NCI-H2196 (cell line): ENCODE measurements at regions not wholly inside any gene's neighbourhood (a gene's known extent, or its start where the extent isn't known, plus 50 kb on each side); places are given as distances from the start of the nearest gene placed in this dataset.

ENCODE experiments used
- DNase-seq: peaks from one replicate; lab custom pipeline; 2025; ENCODE audit not compliant: unreplicated experiment; lab: John Stamatoyannopoulos, UW

DNA sequence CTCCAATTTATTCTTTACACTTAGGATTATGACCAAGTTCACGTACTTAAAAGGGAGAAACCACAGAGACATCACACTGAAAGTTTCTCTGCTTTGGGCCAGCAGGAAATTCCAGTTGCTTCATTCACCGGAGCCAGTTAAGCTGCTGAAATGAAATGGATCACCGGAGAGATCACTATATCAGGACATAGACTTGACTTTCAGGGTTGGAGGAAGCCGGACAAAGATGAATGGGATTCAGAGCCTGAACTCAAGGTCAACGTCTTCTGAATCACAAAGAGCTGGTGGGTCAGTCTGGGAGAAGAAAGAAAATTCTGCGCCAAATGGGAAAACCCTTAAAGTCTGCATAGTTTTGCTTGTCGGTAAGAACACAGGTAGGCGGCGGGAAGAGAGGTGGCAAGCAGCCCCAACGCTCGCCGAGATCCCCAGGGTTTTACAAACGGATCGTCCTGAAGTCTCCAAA lies 81.9 kb upstream of the CCDC28A start:
- DNase-seq, result no peak

DNA sequence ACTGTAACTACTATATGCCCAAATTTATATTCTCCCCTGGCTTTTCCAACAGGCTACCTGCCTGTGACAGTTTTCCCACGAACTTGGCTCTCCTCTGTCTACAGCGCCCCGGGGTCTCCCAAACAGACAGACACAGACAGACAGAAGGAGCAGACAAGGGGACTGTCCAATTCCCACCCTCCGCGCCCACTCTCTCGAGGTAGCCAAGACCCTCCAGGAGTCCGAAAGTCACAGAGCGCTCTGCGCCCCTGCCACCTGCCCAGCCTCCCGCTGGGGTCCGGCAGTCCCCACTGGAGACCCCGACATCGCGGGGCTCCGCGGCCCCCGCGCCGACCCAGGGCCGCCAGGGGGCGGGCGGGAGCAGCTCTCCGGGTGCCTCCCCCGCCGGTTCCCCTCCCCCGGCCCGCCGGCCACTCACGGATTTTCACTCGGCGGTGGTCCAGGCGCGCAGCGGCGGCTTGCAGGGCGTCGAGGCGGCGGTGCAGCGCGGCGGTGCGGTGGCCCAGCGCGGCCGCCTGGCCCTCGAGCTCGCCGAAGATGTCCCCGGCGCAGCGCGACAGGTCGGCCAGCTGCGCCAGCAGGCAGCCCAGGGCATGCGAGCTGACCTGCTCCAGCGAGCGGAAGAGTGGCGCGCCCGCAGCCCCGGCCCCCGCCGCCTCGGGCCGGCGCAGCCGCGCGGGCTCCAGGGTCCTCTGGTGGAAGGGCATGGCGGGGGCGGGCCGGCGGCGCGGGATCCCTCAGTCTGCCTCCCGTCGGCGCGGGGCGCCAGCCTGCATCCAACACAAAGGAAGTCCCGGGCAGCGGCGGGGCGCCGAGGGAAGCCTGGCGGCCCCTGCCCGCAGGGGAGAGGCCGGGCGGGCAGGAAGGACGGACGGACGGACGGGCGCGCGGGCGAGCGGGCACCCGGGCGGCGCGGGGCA lies 81.3 kb upstream of the CCDC28A start:
- DNase-seq, result peak; percentile 64

DNA sequence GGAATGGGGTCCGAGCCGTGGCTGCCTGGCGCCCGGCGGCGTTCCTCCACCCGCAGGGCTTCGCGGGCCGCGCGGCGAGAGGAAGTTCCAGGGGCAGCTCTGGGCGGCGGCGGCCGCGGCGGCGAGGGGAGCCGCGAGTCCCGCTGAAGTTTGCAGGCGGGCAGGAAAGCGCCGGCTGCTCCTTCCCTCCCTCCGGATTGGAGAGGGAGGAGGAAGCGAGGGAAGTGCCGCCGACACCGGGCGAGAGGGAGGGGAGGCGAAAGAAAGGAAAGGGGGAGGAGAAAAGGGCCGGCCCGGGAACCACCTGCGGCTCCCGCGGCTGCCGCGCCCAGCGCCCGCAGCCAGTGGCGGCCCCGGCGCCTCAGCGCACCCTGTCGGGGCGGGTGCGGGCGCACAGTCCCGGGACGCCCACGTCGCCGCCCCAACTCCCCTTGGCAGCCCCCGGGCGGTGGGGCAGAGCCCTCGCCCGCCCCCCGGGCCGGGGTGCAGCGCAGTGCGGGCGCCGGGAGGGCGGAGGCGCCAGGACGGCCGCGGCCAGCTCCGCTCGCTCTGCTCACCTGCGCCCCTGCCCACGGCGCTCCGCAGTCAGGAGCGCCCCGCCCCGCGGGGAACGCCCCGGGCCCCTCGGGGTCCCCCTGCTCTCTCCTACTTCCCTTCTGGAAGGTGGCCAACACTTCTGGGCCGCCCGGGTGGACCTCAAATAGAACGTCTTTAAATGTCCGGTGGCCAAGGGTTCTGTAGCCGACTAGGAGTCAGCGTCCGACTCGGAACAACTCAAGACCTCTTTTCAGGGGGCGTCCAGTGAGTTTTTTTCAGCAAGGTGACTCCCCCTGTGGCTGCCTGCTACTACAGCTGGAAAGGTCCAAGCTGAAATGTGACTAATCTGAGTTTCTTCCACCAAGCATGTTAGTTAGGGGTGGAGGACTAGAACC lies 80.3 kb upstream of the CCDC28A start:
- peak; percentile 75 for DNase-seq

DNA sequence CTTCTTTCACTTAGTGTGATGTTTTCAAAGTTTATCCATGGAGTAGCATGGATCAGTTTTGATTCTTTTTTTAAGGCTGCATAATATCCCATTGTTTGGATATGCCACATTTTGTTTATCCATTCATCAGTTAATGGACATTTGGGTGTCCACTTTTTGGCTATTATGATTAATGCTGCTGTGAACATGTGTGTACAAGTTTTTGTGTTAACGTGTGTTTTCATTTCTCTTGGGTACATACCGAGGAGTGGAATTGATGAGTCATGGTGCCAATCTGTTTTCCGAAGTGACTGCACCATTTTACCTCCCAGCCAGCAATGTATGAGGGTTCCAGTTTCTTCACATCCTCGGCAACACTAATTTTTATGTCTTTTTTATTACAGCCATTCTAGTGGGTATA lies 78.4 kb upstream of the CCDC28A start:
- DNase-seq, result no peak

DNA sequence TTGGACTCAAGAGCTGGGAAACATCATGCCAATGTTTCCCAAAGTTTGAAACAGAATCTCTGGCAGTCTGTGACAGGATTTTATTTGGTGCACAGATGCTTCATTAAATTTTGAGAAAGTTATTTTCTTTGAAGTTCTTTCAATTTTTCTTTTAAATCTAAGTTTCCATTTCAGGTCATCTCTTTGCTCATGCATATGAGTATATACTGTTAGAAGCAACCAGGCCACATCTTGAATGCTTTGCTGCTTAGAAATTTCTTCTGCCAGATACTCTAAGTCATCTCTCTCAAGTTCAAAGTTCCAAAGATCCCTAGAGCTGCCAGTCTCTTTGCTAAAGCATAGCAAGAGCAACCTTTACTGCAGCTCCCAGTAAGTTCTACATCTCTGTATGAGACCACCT lies 59.1 kb upstream of the CCDC28A start:
- DNase-seq, result no peak

DNA sequence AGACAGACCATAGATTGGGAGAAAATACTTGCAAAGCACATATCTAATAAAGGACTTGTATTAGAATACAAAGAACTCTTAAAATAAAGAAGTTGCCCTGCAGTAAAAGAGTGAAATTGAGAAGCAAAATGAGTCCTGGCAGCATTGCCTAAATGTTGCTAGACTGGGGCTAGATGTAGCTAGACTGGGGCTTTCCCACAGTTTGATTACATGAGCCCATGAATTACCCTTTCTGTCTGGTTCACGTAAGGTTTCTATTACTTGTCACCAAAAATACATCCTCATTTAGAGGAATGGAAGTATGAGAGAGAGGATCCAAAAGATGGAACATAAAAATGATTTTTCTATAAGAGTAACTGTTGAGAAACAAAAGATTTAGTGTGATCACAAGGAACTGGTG lies 57.6 kb upstream of the CCDC28A start:
- DNase-seq, result no peak

DNA sequence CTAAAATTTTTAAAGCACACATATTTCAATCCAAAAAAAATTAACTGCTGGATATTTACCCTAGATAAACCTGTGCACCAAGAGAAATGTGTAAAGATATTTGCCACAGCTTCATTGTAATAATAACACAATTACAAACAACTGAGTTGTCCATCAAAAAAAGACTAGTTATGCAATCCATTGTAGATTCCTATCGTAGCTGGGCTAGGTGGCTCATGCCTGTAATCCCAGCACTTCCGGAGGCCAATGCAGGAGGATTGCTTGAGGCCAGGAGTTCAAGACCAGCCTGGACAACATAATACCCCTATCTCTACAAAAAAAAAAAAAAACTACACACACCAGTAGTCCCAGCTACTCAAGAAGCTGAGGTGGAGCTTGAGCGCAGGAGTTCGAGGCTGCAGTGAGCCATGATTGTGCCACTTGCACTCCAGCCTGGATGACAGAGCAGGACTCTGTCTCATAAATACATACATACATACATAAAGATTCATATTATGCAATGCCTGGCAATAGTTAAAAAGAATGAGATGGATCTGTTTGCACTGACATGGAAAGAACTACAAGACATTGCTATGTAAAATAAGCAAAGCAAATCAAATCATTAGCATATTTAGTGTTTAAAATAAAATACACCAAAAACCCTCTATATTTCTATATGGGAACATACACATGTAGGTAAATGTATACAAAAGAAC lies 56.5 kb upstream of the CCDC28A start:
- DNase-seq, result no peak

DNA sequence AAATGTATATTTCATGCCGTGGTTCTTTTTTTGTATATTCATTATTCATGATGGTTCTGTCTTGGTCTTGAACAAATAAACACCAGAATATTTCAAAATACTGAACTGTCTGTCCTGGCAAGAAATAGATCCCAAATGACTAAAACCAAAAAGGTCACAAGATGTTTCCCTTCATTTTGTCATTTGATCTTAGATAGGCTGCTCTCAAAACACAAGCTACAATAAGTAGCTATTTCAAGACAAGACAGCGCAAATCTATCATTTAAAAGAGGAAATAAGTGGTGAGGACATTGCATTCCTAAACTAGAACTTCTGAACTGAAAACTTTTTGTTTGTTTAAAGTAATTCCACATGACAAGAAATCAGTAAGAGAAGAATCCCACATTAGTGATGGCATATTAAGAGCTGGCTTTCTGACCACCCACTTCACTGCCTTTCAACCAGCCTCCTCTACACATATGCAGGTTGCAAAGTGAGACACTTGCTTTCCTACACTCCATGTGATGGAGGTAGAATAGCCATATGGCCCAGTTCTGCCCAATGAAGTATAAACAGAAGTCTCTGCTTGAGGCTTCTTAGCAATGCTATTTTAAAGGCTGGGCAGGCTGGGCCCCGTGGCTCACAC lies 54.4 kb upstream of the CCDC28A start:
- DNase-seq, result no peak

DNA sequence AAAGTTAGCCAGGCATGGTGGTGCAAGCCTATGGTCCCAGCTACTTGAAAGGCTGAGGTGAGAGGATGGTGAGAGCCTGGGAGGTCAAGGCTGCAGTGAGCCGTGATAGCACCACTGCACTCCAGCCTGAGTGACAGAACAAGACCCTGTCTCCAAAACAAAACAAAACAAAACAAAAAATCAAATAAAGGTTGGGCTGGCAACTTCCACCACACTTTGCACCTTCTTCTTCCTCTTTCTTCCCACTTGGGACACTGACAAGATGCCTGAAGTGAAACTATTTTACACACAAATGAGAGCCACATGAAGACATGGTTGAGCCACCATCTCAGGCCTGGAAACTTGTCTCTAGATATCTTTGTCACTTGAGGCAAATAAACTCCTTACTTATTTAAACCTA lies 53.8 kb upstream of the CCDC28A start:
- no peak for DNase-seq

DNA sequence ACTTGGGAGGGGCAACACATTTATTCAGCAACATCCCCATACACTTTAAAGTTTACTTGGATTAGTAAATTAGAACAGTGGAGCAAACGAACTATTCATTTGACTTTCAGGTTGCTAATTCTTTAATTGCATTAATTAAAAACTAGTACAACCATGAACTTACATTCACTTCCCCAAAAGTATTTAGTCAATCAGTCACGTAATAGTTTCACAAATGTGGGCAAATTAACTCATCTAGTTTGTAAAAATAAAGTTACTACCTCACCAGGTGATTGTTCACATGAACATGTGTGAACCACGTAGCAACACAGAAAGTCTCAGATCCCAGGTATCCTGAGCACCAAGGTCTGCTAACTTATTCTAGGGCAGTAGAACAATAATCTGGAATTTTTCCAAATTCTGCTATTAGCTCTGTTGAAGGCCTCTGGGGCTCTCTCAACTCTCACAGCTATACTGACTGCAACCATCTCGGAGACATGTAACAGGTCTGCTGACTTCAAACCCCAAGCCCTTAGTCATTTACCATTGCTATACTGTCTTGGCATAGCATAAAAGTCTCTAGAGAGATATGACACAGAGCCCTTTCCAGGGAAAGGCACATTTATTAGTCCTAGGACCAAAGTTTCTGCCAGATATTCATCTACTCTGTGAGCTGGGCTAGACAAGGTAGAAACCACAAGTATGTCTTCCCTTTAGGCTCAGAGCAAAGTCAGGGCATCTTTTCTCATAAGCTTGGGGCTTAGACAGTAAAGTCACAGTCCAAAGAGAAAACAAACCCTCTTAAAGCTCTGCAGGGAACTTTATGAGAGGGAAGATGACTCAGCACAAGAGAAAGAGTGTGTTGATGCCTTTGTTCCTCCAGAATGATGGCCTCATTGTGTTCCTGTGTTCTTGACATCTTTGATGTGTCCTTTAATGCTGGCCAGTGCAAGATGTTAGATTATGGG lies 50.9 kb upstream of the CCDC28A start:
- DNase-seq, result no peak
